Adrenal gland (tissue), 9 donors: ENCODE measurements at regions not wholly inside any gene's neighbourhood (a gene's known extent, or its start where the extent isn't known, plus 50 kb on each side); places are given as distances from the start of the nearest gene placed in this dataset.
A peak's percentile ranks its signal among the peaks of the same experiment; 100 is the strongest.
"Not testable (repeated sequence)": the region's sequence is repeated elsewhere in the genome, so short reads cannot be mapped to it uniquely, and the experiment has no call there.

ENCODE experiments used
- DNase-seq, 7 donors: peaks; one replicate each; pipeline ENCODE4 v3.0.0-alpha.2; 2019 to 2020
- H3K27ac ChIP-seq, 5 donors: fragments of 200-600 bp; sonication (generic) in 4 of 5; 1 replicate in 3 of 5; 2 replicates in 2 of 5; pipeline versions ENCODE4 v1.5.1 to v1.8.0; 2016 to 2020; ENCODE audit warnings: mild to moderate bottlenecking in 1 of 5
- H3K27me3 ChIP-seq: fragments of 200-600 bp; 2 replicates; pipeline ENCODE4 v1.8.0; 2021
- H3K36me3 ChIP-seq, 2 donors: fragments of 200-600 bp; replicated peaks in 1 of 2; 1 replicate in 1 of 2; 2 replicates in 1 of 2; pipeline versions ENCODE4 v1.5.1 to v1.8.0; 2018 to 2022
- H3K4me1 ChIP-seq, 2 donors: fragments of 200-600 bp; replicated peaks in 1 of 2; 1 replicate in 1 of 2; 2 replicates in 1 of 2; pipeline versions ENCODE4 v1.5.1 to v1.8.0; 2018 to 2021
- H3K4me3 ChIP-seq, 4 donors: fragments of 200-600 bp; sonication (generic) in 3 of 4; one replicate each; pipeline ENCODE4 v1.5.1; 2016 to 2018
- H3K9me3 ChIP-seq, 3 donors: fragments of 200-600 bp; sonication (generic) in 1 of 3; replicated peaks in 1 of 3; 1 replicate in 2 of 3; 2 replicates in 1 of 3; pipeline versions ENCODE4 v1.5.1 to v1.8.0; 2016 to 2021
- POLR2A ChIP-seq, 2 donors: fragments of 450-650 bp; IDR thresholded peaks; one replicate each; pipeline ENCODE4 v1.6.1; 2017; ENCODE audit warnings: antibody characterized with exemption in 2 of 2, mild to moderate bottlenecking in 2 of 2, moderate library complexity in 1 of 2
- WGBS, 4 donors: extraction: QIAGEN DNeasy Blood & Tissue Kit in 2 of 4; methylation state at CpG; one replicate each; pipeline versions ENCODE4 v1.1.5 to v1.1.7; 2013 to 2017; 5-methylcytosine and 5-hydroxymethylcytosine counted together
- intact Hi-C, 2 donors: fragments of 100-400 bp; cut with DNase I; formaldehyde crosslinking; loops; one replicate each; pipeline versions ENCODE4 v1.14.1 to v1.15.0; 2022 to 2023
- TF ChIP-seq, protein P1 (sequence below), 6 experiments: fragments of 450-650 bp in 4 of 6; fragments of 200-600 bp in 2 of 6; sonication (generic) in 1 of 6; IDR thresholded peaks; 1 replicate in 5 of 6; 2 replicates in 1 of 6; pipeline versions ENCODE4 v1.5.1 to v1.8.0; 2016 to 2021; ENCODE audit warnings: antibody characterized with exemption in 6 of 6, mild to moderate bottlenecking in 2 of 6, moderate library complexity in 1 of 6
- donor health status: healthy with polysubstance abuse.
- donor health status: Bipolar disorder and iron deficiency.
- donor health status: DM: yes; HTN: yes; CAD: no.
- donor health status: DM: no; HTN: no; CAD: no.
- donor health status: DM: no; HTN: no; CAD: no.

DNA sequence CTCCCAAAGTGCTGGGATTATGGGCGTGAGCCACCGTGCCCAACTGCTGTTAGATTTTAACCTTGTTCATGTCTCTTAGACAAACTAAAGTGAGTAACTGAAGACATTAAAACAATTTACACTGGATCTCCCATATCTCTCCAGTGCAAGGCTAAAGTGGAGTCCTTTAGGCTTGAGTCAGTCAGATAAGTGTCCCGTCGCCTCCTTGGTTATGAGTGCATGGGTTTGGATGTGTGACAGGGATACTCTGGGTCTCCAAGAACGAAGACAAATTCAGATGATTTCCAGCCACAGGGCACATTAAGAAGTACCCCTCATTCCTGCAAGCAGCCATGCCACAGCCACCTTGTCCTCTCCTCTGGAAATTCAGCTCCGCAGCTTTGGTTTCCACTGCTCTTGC, 66.1 kb upstream of the PDZD8 start:
- Histone ChIP-seq H3K4me3 (no peak overlapping the region), H3K9me3 (no peaks in the 10 kb centered on the region), H3K27ac (peak overlapping the region in 1 of 5 donors; percentile 23), H3K27me3 (no peaks in the 10 kb centered on the region), H3K4me1 (peaks cover 8 to 10% of the 10 kb centered on the region in 2 donors), H3K36me3 (no peaks in the 10 kb centered on the region)
- intact Hi-C loops = no loop called here
- no peak for DNase-seq
- WGBS, 4 donors = 40 to 68% (median 55%) methylated on average over 5 to 6 of the region's 6 CpGs
- TF ChIP-seq, protein P1, sequence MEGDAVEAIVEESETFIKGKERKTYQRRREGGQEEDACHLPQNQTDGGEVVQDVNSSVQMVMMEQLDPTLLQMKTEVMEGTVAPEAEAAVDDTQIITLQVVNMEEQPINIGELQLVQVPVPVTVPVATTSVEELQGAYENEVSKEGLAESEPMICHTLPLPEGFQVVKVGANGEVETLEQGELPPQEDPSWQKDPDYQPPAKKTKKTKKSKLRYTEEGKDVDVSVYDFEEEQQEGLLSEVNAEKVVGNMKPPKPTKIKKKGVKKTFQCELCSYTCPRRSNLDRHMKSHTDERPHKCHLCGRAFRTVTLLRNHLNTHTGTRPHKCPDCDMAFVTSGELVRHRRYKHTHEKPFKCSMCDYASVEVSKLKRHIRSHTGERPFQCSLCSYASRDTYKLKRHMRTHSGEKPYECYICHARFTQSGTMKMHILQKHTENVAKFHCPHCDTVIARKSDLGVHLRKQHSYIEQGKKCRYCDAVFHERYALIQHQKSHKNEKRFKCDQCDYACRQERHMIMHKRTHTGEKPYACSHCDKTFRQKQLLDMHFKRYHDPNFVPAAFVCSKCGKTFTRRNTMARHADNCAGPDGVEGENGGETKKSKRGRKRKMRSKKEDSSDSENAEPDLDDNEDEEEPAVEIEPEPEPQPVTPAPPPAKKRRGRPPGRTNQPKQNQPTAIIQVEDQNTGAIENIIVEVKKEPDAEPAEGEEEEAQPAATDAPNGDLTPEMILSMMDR (IDR thresholded peaks at IDR 0.05) = no peak
- no peak for TF ChIP-seq POLR2A (IDR thresholded peaks at IDR 0.05)

- 23 to 54% (median 26%) methylated on average over 4 of the region's 4 CpGs for WGBS, 4 donors
- no peaks in the 10 kb centered on the region for H3K36me3 ChIP-seq
- peak overlapping the region in 1 of 5 donors; percentile 39 for H3K27ac ChIP-seq
- peak in 5 of 7 donors; percentile 28 to 68 (median 52) for DNase-seq
- no peak for TF ChIP-seq POLR2A (IDR thresholded peaks at IDR 0.05)
- TF ChIP-seq, protein P1 (IDR thresholded peaks at IDR 0.05) = no peak
- H3K9me3 ChIP-seq = no peaks in the 10 kb centered on the region
- intact Hi-C loops = no loop called here
- H3K4me3 ChIP-seq = no peak overlapping the region
- H3K27me3 ChIP-seq = no peaks in the 10 kb centered on the region
- peaks cover 8 to 10% of the 10 kb centered on the region in 2 donors for H3K4me1 ChIP-seq
Observed at GRCh38 chr10:117439243-117439912, 64.1 kb upstream of the PDZD8 start.

DNA sequence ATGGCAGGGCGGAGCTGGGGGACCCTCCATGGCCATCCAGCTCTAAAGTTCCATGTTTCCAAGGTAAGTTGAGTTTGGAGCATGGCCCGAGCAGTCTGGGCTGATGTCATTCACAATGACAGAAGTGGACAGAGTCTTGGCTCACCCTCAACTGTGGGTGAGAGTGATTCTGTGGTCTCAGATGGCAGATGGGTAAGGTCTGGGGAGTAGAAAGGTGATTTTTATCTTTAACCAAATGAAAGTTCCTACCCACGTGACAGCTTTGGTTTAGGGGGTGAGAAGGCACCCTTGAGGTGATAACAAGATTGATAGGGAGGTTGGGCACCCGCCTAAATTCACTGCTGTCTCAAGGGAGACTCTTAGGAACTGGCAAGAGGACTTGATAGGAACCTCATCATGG, 57.6 kb upstream of the PDZD8 start:
- DNase-seq = no peak
- H3K4me1 ChIP-seq = no peaks in the 10 kb centered on the region
- H3K9me3 ChIP-seq = no peaks in the 10 kb centered on the region
- 61 to 76% (median 70%) methylated on average over 3 to 4 of the region's 4 CpGs for WGBS, 4 donors
- no peaks in the 10 kb centered on the region for H3K36me3 ChIP-seq
- intact Hi-C loops = no loop called here
- TF ChIP-seq, protein P1 (IDR thresholded peaks at IDR 0.05) = no peak
- TF ChIP-seq POLR2A (IDR thresholded peaks at IDR 0.05) = no peak
- H3K27me3 ChIP-seq = peaks cover 6% of the 10 kb centered on the region
- no peak overlapping the region for H3K4me3 ChIP-seq
- H3K27ac ChIP-seq = no peak overlapping the region

- TF ChIP-seq POLR2A (IDR thresholded peaks at IDR 0.05) = no peak
- TF ChIP-seq, protein P1 (IDR thresholded peaks at IDR 0.05) = peak in 3 of 6 experiments; percentile 4 to 19 (median 9)
- intact Hi-C loops = no loop called here
- peaks cover 6% of the 10 kb centered on the region for H3K27me3 ChIP-seq
- 44 to 57% (median 53%) methylated on average over 4 of the region's 4 CpGs for WGBS, 4 donors
- no peak for DNase-seq
- H3K9me3 ChIP-seq = no peaks in the 10 kb centered on the region
- no peak overlapping the region for H3K27ac ChIP-seq
- no peaks in the 10 kb centered on the region for H3K4me1 ChIP-seq
- no peaks in the 10 kb centered on the region for H3K36me3 ChIP-seq
- no peak overlapping the region for H3K4me3 ChIP-seq
Observed at GRCh38 chr10:117431160-117431559, 55.9 kb upstream of the PDZD8 start.

DNA sequence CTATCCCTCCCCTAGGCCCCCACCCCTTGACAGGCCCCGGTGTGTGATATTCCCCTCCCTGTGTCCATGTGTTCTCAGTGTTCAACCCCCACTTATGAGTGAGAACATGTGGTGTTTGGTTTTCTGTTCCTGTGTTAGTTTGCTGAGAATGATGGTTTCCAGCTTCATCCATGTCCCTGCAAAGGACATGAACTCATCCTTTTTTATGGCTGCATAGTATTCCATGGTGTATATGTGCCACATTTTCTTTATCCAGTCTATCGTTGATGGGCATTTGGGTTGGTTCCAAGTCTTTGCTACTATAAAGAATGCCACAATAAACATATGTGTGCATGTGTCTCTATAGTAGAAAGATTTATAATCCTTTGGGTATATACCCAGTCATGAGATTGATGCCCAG, 55.3 kb upstream of the PDZD8 start:
- DNase-seq, H3K4me1 ChIP-seq, H3K27ac ChIP-seq, H3K4me3 ChIP-seq, intact Hi-C loops, H3K9me3 ChIP-seq, H3K36me3 ChIP-seq, H3K27me3 ChIP-seq: not testable (repeated sequence)
- 90 to 100% (median 96%) methylated on average over 2 of the region's 2 CpGs for WGBS, 4 donors
